ENCODE measurements at regions not wholly inside any gene's neighbourhood (a gene's known extent, or its start where the extent isn't known, plus 50 kb on each side); places are given as distances from the start of the nearest gene placed in this dataset.

- no peak for TF ChIP-seq PATZ1 (tag by site-specific recombination; IDR thresholded peaks at IDR 0.05)
- no peak for TF ChIP-seq ZNF514 (tag by site-specific recombination; IDR thresholded peaks at IDR 0.05)
- TF ChIP-seq ZNF266 (tag by site-specific recombination; IDR thresholded peaks at IDR 0.05; ENCODE audit: low read depth) = no peak
- no peak for TF ChIP-seq MZF1 (tag by site-specific recombination; IDR thresholded peaks at IDR 0.05; ENCODE audit: borderline replicate concordance)
- no peak for TF ChIP-seq ZNF558 (tag by site-specific recombination; IDR thresholded peaks at IDR 0.05)
- TF ChIP-seq ZIC2 (tag by site-specific recombination; IDR thresholded peaks at IDR 0.05) = peak; percentile 21; the same call in 1 of the 2 replicates
- TF ChIP-seq ZNF248 (tag by site-specific recombination; IDR thresholded peaks at IDR 0.05) = no peak
- TF ChIP-seq MEIS1 (CRISPR knock-in tag; IDR thresholded peaks at IDR 0.05; ENCODE audit: borderline replicate concordance) = no peak
- no peak for TF ChIP-seq ZNF549 (tag by site-specific recombination; IDR thresholded peaks at IDR 0.05)
- no peak for TF ChIP-seq ZNF529 (tag by site-specific recombination; IDR thresholded peaks at IDR 0.05; ENCODE audit: insufficient replicate concordance)
- TF ChIP-seq KLF7 (tag by site-specific recombination; IDR thresholded peaks at IDR 0.05; ENCODE audit: borderline replicate concordance) = no peak
- no peak for TF ChIP-seq SP7 (tag by site-specific recombination; IDR thresholded peaks at IDR 0.05)
- TF ChIP-seq ZNF221 (tag by site-specific recombination; IDR thresholded peaks at IDR 0.05; ENCODE audit: borderline replicate concordance) = no peak
- TF ChIP-seq ZNF792 (tag by site-specific recombination; IDR thresholded peaks at IDR 0.05) = no peak
- no peak for TF ChIP-seq SETDB1 (IDR thresholded peaks at IDR 0.05; ENCODE audit: insufficient read length, low read length)
- TF ChIP-seq ZNF843 (tag by site-specific recombination; IDR thresholded peaks at IDR 0.05) = peak; percentile 59
- TF ChIP-seq, protein P1, sequence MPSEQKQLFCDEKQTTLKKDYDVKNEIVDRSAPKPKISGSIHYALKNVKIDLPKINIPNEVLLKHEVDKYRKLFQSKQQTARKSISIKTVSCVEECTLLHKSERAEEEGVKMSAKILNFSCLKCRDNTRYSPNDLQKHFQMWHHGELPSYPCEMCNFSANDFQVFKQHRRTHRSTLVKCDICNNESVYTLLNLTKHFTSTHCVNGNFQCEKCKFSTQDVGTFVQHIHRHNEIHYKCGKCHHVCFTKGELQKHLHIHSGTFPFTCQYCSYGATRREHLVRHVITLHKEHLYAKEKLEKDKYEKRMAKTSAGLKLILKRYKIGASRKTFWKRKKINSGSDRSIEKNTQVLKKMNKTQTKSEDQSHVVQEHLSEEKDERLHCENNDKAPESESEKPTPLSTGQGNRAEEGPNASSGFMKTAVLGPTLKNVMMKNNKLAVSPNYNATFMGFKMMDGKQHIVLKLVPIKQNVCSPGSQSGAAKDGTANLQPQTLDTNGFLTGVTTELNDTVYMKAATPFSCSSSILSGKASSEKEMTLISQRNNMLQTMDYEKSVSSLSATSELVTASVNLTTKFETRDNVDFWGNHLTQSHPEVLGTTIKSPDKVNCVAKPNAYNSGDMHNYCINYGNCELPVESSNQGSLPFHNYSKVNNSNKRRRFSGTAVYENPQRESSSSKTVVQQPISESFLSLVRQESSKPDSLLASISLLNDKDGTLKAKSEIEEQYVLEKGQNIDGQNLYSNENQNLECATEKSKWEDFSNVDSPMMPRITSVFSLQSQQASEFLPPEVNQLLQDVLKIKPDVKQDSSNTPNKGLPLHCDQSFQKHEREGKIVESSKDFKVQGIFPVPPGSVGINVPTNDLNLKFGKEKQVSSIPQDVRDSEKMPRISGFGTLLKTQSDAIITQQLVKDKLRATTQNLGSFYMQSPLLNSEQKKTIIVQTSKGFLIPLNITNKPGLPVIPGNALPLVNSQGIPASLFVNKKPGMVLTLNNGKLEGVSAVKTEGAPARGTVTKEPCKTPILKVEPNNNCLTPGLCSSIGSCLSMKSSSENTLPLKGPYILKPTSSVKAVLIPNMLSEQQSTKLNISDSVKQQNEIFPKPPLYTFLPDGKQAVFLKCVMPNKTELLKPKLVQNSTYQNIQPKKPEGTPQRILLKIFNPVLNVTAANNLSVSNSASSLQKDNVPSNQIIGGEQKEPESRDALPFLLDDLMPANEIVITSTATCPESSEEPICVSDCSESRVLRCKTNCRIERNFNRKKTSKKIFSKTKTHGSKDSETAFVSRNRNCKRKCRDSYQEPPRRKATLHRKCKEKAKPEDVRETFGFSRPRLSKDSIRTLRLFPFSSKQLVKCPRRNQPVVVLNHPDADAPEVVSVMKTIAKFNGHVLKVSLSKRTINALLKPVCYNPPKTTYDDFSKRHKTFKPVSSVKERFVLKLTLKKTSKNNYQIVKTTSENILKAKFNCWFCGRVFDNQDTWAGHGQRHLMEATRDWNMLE (tag by site-specific recombination; conservative IDR thresholded peaks at IDR 0.05; ENCODE audit: low read depth) = no peak
- TF ChIP-seq PRDM6 (tag by site-specific recombination; IDR thresholded peaks at IDR 0.05) = peak; percentile 22
- TF ChIP-seq, protein P2, sequence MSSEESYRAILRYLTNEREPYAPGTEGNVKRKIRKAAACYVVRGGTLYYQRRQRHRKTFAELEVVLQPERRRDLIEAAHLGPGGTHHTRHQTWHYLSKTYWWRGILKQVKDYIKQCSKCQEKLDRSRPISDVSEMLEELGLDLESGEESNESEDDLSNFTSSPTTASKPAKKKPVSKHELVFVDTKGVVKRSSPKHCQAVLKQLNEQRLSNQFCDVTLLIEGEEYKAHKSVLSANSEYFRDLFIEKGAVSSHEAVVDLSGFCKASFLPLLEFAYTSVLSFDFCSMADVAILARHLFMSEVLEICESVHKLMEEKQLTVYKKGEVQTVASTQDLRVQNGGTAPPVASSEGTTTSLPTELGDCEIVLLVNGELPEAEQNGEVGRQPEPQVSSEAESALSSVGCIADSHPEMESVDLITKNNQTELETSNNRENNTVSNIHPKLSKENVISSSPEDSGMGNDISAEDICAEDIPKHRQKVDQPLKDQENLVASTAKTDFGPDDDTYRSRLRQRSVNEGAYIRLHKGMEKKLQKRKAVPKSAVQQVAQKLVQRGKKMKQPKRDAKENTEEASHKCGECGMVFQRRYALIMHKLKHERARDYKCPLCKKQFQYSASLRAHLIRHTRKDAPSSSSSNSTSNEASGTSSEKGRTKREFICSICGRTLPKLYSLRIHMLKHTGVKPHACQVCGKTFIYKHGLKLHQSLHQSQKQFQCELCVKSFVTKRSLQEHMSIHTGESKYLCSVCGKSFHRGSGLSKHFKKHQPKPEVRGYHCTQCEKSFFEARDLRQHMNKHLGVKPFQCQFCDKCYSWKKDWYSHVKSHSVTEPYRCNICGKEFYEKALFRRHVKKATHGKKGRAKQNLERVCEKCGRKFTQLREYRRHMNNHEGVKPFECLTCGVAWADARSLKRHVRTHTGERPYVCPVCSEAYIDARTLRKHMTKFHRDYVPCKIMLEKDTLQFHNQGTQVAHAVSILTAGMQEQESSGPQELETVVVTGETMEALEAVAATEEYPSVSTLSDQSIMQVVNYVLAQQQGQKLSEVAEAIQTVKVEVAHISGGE (tag by site-specific recombination; conservative IDR thresholded peaks at IDR 0.05; ENCODE audit: low read depth) = no peak
- no peak for TF ChIP-seq ZNF311 (tag by site-specific recombination; IDR thresholded peaks at IDR 0.05; ENCODE audit: borderline replicate concordance)
- no peak for TF ChIP-seq ZFP69B (tag by site-specific recombination; IDR thresholded peaks at IDR 0.05)
- TF ChIP-seq ZFP3 (tag by site-specific recombination; IDR thresholded peaks at IDR 0.05; ENCODE audit: low read depth) = no peak
- TF ChIP-seq, protein P3, sequence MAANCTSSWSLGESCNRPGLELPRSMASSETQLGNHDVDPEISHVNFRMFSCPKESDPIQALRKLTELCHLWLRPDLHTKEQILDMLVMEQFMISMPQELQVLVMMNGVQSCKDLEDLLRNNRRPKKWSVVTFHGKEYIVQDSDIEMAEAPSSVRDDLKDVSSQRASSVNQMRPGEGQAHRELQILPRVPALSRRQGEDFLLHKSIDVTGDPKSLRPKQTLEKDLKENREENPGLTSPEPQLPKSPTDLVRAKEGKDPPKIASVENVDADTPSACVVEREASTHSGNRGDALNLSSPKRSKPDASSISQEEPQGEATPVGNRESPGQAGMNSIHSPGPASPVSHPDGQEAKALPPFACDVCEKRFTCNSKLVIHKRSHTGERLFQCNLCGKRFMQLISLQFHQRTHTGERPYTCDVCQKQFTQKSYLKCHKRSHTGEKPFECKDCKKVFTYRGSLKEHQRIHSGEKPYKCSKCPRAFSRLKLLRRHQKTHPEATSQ (tag by site-specific recombination; IDR thresholded peaks at IDR 0.05) = no peak
Observed at GRCh38 chr18:10128921-10129501, 215.2 kb downstream of the VAPA start (continued).
